GM15510 (cell line): ENCODE measurements at regions not wholly inside any gene's neighbourhood (a gene's known extent, or its start where the extent isn't known, plus 50 kb on each side); places are given as distances from the start of the nearest gene placed in this dataset.

Experiments used
- POLR2A ChIP-seq: IDR thresholded peaks from 3 replicates; pipeline ENCODE4 v1.6.1; 2011; ENCODE audit warnings: borderline replicate concordance; ENCODE audit not compliant: insufficient read length; ENCODE audit errors: extremely low read depth

DNA sequence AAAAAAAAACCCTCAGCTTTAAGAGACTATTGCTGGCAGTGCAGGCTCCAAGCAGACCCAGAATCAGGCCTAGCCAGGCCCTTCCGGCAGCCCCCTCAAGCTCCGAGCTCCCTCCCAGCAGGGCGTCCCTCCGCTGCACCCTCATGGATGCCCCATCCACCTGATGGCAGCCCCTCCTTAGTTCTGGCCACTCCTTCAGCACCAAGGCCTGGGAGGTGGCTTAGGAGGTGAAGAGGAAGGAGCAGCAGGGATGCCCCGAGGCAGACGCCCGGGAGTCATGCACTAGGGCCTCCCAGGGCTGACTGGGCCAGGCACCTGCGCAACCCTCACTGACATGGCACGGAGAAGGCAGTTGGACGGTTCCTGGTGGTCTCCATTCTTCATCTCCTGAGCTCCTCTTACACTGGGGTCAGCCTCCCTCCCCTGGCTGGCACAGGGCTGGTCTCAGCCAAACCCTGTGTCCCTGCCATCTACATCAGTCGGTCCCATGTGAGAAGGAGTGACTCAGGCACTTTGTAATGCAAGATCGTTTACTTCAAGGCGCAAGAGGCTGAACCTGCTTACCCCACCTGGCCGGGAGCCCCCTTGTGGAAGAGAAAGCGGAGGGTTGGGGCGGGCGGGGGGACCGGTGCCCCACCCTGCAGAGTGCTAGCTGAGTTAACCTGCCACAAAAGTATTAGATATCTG is 53.5 kb upstream of the ID2 start:
- TF ChIP-seq POLR2A: no peak

DNA sequence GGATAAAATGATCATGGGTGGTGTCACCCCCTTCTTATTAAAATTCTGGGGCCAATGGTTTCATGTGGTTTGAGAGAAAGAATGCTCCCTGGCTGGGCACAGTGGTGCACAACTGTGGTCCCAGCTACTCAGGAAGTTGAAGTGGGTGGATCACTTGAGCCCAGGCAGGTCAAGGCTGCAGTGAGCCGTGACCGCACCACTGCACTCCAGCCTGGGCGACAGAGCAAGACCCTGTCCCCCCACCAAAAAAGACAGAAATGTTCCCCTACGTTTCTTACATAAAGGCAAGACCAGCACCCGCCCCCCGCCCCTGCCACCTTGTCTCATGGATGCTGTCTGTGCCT is 53.0 kb upstream of the ID2 start:
- no peak for TF ChIP-seq POLR2A

DNA sequence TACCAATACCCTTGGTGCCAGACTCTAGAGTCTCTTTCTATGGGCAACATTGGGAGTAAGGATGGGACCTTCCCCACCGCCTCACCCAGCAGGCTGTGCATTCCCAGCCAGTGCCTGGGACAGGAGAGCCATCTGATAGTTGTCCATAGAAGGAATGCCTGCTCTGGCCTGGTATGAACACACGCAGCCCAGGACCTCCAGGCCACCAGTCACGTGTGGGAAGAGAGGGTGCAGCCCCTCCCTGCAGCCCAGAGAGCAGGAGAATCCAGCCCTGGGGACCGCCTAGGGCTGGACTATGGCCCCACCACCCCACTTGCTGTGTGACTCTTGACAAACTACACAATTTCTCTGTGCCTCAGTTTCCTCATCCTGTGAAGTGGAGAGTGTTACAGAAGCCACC is 52.5 kb upstream of the ID2 start:
- no peak for TF ChIP-seq POLR2A

DNA sequence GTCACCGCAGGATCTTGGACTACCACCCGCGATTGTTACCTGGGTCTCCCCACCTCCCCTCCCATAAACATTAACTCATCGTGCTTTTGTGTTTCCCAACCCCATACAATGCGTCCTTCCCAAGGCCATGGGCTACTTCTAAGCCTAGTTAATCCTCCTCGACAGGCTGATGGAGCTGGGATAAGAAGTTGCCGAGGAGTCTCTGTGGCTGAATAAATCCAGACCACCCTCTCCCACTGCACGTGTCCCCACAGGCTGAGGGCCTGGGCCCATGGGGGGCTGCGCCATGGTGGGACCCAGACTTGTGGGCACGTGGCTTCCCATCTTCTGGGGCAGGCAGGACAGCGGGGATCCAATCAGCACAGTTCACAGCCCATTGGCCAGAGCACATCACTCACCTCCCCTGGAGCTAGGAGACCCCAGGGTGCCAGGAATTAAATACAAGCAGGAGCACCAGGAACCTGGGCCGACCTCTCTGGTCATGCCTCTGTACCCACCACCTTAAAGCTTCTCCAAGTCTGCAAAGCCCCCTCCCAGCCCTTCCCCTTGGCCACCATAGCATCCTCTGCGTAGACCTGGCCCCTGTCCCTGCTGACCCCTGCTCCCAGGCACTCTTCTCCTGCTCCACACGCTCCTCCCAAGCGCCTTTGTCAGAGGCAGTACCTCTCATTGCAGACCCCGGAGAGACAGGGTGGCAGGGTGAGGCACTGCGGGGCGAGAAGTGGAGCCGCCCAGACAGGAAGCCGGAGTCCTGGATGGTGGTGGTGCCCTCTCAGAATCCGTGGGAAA is 51.0 kb upstream of the ID2 start:
- TF ChIP-seq POLR2A: no peak

DNA sequence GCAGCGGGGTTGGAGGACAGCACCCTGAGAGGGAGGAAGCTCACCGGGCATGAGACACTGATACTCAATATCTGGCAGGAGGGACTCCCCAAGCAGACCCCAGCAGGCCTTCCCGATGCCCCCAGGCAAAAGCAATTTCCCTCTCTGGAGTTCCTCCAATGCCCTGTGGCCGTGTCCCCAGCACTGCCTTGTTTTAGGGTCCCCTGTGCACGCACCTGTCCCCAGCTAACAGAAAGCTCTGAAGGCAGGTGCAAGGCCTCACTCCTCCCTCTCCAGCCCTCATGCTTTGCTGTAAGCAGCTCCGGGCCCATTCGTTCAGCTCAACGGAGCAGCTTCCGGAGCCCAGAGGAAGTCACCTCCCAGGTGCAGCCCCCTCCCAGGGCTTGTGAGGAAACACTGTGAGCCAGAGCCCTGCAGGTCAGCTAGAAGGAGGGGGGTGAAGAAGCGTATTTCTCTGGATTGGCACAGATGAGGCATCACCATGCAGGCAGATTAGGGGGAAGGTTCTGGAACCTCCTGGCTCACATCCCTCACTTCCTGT is 50.3 kb upstream of the ID2 start:
- TF ChIP-seq POLR2A: no peak
